HG02938 (cell line): ENCODE measurements at regions not wholly inside any gene's neighbourhood (a gene's known extent, or its start where the extent isn't known, plus 50 kb on each side); places are given as distances from the start of the nearest gene placed in this dataset.
"Not testable (repeated sequence)": the region's sequence is repeated elsewhere in the genome, so short reads cannot be mapped to it uniquely, and the experiment has no call there.

ENCODE experiments used
- ATAC-seq: cut with Tn5 transposase; IDR thresholded peaks from one replicate; pipeline ENCODE4 v1.9.1; 2021; ENCODE audit warnings: mild to moderate bottlenecking, moderate library complexity; ENCODE audit not compliant: unreplicated experiment

- ATAC-seq, result no peak
Measured at GRCh38 chr3:26252001-26252400, 370.6 kb upstream of the LRRC3B start.

- ATAC-seq, result no peak
Measured at GRCh38 chr3:26256224-26256623, 366.3 kb upstream of the LRRC3B start.

DNA sequence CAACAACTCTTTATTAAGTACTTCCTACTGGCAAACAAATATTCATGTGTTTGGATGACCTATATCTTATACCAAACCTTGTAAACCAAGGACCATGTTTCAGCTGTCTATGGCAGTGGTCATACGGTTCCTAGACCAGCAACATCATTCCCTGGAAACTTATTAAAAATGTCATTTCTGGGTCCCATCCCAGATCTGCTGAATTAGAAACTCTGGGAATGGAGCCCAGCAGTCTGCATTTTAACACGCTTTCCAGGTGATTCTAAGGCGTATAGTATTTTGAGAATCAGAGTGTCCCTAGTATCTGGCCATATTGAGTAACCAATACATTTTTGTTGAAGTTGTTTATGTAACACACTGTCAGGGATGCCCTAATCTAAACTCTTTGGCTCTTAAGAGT lies 363.4 kb upstream of the LRRC3B start:
- no peak for ATAC-seq

DNA sequence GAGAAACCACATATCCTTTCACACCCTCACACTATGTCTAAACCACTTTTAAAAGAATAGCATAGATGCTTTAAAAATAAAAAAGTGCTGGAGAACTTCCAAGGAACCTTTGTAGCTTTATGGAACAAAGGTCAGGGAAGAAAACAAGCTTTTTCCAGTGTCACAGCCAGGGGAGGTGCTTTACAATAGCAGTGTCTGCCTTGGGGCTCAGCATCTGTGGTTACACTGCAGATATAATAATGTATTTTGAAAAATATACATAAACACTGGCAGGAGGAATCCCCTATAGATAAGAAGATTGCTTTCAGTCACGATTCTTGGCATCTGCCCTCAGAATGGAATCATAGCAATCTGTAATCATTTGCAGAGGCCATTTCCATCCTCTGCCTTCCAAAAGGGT lies 362.4 kb upstream of the LRRC3B start:
- ATAC-seq, result no peak

DNA sequence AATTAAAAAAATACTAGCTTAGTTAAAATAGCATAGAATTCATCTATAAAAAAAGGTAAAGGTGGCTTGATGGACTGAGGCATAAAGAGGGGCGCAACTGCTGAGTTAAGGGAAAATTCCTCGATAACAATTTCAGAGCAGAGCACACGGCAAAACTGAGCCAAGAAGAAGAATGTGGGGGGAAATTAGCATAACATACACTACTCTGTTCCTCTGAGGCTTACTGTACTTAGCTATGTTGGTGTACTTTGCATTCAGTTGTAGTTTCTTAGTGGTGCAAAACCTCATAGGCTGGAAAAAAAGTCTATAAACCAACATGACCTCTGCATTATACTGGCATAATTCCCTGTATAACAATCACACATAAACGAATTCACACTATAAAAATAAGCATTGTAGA lies 357.9 kb upstream of the LRRC3B start:
- no peak for ATAC-seq

- no peak for ATAC-seq
Measured at GRCh38 chr3:26271848-26272247, 350.7 kb upstream of the LRRC3B start.

DNA sequence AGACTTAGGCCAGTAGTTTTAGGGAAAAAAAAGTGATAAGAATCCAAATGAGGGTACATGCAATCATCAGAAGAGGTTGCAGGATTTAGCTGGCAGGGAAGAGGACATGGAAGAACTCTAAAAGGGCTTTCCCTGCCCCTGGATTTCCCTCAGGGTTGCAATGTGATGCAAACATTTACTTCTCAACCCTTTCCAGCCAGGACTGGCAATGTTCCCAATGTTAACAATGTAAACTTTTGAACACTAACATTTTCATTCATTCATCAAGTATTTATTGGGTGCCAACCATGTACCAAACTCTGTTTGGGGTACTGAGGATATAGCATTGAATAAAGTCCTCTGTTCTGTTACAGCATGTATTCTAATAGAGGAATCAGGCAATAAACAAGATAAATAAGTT lies 349.4 kb upstream of the LRRC3B start:
- no peak for ATAC-seq

DNA sequence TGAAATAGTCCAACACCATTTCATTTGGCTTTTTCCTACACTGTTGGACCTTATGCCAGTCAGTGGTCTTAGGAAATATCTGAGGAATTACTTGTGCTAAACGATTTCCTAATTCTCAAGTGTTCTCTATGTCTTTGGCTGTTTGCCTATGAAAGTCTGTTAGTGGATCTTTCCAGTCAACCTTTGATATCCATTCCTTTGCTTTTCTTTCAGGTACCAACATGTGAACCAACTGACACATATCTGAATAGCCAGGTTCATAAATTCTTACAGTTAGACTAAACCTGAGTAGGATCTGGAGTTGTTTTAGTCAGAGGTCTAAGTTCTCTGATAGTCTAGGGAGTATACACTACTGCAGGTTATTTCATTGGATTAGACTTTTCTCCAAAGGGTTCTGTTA lies 343.5 kb upstream of the LRRC3B start:
- no peak for ATAC-seq

DNA sequence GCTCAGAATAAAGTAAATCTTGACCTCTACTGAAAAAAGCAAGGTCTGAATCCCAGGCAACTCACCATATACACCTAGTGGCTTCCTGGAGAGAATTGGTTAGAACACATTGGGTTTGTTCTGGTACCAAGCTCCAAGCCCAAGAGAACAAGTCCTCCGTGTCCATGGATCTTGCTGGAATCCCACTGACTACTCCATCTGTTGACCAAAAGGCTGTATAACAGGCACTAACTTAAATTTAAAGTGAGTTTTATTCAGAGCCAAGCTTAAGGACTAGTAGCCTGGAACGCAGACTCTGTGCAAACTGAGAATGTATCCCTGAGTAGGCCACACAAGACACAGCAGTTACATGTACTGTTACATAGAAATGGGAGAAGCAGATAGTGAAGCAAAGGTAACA lies 342.1 kb upstream of the LRRC3B start:
- ATAC-seq, result no peak

GRCh38 chr3:26281284-26281985 lies 341.1 kb upstream of the LRRC3B start:
- no peak for ATAC-seq

DNA sequence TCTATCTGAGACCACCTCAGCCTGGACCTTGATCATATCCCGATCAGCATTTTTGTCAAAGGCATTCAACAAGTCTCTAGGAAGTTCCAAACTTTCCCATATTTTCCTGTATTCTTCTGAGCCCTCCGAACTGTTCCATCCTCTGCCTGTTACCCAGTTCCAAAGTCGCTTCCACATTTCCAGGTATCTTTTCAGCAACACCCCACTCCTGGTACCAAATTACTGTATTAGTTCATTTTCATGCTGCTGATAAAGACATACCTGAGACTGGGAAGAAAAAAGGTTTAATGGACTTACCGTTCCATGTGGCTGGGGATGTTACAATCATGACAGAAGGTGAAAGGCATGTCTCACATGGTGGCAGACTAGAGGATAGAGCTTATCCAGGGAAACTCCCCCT lies 338.1 kb upstream of the LRRC3B start:
- not testable (repeated sequence) for ATAC-seq

DNA sequence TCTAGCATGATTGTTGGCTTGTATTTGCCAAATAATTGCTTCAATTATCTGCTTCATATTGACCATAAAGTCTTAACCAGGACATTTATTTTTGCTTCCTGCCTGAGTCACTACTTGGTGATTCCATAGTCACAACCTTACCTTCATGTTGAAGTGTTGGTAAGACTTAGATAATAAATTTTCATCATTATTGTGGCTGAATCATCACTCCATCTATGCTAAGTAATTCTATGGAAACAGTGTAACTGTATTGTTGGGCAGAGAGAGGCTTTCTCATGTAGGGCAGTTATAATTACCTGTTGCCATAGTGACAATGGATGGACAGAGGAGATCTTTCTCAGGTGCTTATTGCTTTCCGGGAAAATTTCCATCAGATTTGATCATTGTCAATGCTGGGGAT lies 330.7 kb upstream of the LRRC3B start:
- no peak for ATAC-seq

DNA sequence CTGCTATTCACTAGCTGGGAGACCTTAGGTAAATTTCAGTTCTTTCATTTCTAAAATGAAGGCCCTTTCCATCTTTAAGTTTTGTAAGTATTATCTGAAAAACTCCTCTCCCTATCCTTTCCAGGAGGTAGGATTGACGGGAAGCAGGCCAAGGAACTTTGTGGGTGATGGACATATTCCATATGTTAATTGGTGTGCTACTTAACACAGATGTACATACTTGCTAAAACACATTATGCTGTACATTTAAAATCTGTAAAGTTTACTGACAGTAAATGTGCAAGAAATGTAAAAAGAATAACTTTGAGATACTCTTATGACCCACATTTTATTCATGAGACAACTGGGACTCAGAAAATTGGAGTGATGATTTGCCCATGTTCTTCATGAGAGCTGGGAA lies 329.8 kb upstream of the LRRC3B start:
- no peak for ATAC-seq

GRCh38 chr3:26293329-26293844 lies 329.2 kb upstream of the LRRC3B start:
- ATAC-seq, result no peak

- ATAC-seq, result no peak
Measured at GRCh38 chr3:26307192-26307591, 315.4 kb upstream of the LRRC3B start.

DNA sequence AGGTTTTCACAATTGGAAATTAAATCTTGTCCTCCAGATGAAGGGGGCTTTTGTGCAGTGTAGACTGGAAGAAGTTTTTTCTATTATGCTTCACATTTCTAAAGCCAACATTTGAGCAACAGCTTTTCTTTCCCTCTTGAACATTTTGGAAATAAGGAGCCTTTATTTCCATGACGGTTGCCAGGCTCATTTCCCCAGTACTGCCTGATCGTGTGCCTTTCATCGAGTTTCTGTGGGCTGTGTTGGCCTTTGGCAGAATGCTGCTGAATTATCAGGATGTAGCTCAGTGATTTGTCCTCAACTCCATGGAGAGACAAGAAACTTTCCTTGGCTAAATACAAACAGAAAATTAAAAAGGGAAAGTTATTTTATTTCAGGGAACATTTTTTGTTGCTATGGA lies 314.8 kb upstream of the LRRC3B start:
- no peak for ATAC-seq

DNA sequence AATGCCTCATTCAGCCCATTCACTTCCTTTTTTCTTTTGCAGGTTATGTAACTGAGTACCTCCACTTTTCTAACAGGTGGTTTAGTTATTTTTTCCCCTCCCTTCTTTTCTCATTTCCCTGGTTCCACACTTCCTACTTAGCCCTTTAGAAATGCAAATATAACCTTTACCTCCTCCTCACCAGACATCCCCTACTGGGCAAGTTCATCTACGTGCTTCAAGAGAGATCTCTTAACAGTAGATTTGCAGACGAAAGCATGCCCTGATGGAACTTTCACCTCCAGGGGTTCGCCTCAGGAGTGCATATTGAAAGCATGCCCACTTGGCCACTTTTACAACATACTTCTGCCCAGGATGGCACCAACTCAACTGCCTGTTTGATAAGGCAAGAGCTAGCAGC lies 314.1 kb upstream of the LRRC3B start:
- no peak for ATAC-seq

DNA sequence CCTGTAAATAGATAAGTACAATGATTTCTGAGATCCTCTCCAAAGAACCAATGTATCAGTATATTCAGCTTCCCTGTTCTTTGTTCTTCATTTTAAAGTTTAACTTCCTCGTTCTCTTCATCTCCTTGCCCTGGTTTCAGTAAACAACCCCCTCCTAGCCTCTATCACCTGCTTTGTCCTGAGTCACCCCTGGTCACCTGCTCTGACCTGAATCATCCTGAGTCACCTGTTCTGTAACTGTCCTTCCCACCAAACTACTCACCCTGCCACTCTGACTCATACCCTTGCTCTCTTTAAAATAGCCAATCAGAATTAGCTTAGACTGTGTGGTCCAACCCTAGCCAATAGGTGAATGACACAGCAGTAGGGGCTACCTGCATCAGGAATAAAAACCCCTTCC lies 313.0 kb upstream of the LRRC3B start:
- not testable (repeated sequence) for ATAC-seq

- ATAC-seq, result no peak
Measured at GRCh38 chr3:26312816-26313215, 309.8 kb upstream of the LRRC3B start.

DNA sequence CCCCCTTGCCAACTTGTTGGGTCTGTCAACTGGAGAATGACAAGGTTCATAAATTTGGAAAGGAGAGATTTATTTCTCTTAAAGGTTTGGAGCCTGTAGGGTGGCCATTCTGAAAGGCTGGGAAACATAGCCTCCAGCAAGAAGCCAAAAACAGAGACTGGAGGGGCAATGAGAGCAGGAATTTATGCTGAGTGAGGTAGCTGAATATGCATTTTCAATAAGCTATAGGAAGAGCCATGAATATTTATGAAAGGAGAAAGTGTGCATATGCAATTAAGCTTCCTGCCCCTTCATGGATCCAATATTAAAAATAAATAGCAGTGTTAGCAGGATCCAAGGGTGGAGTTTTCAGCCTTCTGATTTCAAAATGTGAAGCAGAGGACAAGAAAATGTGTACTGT lies 306.1 kb upstream of the LRRC3B start:
- no peak for ATAC-seq

GRCh38 chr3:26323741-26324140 lies 298.8 kb upstream of the LRRC3B start:
- ATAC-seq, result not testable (repeated sequence)

DNA sequence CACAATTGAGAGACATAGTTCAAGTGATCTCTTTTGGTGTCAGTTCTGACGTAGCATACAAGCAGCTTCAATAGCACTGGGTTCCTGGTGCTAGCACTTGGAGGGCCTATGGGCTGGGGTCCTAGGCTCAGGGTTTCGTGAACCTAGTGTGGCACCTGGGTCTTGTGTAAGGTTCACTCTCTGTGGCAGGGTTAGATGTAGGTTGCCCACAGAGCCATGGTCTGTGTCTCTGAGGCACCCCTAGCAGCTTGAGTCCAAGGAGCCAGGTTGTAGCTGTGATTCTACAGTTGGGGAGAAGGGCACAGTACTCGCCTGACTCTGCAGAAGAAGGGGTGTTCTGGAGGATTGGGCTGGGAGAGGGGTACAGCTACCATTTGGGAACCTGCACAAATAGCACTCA lies 282.6 kb upstream of the LRRC3B start:
- ATAC-seq, result no peak

DNA sequence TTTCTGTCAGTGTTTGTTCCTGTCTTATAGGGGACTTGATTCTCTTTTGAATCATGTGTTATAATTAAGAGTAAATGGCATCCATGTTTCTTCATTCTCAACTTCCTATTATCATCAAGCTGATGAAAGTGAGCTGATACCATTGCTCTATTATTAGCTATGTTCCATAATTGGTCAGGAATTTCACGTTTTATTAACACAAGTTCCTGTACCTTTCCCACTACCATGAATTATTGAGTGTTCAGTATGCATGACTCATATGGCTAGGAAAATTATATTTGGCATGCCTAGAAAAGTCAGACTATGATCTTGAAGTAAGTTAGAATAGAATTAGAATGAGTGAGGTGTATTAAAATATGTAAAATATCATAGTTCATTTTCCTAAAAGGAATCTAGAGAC lies 278.9 kb upstream of the LRRC3B start:
- no peak for ATAC-seq
